ENCODE measurements at regions not wholly inside any gene's neighbourhood (a gene's known extent, or its start where the extent isn't known, plus 50 kb on each side); places are given as distances from the start of the nearest gene placed in this dataset.

GRCh38 chr16:60907645-60908044 is 1128.6 kb downstream of the CDH8 start:
- Histone ChIP-seq H3K9me3 (no peaks in the 10 kb centered on the region), H3K4me2 (no peak overlapping the region), H3K4me3 (no peak overlapping the region), H3K27ac (no peak overlapping the region), H3K4me1 (no peaks in the 10 kb centered on the region)
- CTCF ChIA-PET: no interaction called here
- no peak for TF ChIP-seq PHF8 (IDR thresholded peaks at IDR 0.05; ENCODE audit: borderline replicate concordance, low read depth)
- TF ChIP-seq EHF (CRISPR knock-in tag; IDR thresholded peaks at IDR 0.05): no peak
- TF ChIP-seq RFX5 (IDR thresholded peaks at IDR 0.05): no peak
- no peak for TF ChIP-seq POLR2AphosphoS2 (conservative IDR thresholded peaks at IDR 0.05; ENCODE audit: low read length)
- TF ChIP-seq FOXS1 (CRISPR knock-in tag; IDR thresholded peaks at IDR 0.05): no peak
- TF ChIP-seq ZC3H11A (IDR thresholded peaks at IDR 0.05): no peak
- TF ChIP-seq CBX2 (IDR thresholded peaks at IDR 0.05; ENCODE audit: borderline replicate concordance, low read depth): no peak
- TF ChIP-seq MAZ (IDR thresholded peaks at IDR 0.05; ENCODE audit: borderline replicate concordance, low read depth, low read length): no peak
- TF ChIP-seq HOXB5 (CRISPR knock-in tag; IDR thresholded peaks at IDR 0.05): no peak
- TF ChIP-seq MAX (IDR thresholded peaks at IDR 0.05): no peak
- POLR2A ChIA-PET: no interaction called here
- FAIRE-seq (no peak), DNase-seq (ENCODE audit: low read depth in 1 of 2, low spot score in 1 of 2) (no peak), ATAC-seq (no peak)
- WGBS (ENCODE audit: missing lambda C conversion rate): 12% methylated on average over 4 of the region's 4 CpGs

GRCh38 chr16:60905811-60906210 is 1130.4 kb downstream of the CDH8 start:
- WGBS (ENCODE audit: missing lambda C conversion rate): 20% methylated on average over 4 of the region's 4 CpGs
- no peak for FAIRE-seq
- no peaks in the 10 kb centered on the region for H3K9me3 ChIP-seq
- no peak overlapping the region for H3K27ac ChIP-seq
- H3K4me2 ChIP-seq: no peak overlapping the region
- no peaks in the 10 kb centered on the region for H3K4me1 ChIP-seq
- ATAC-seq: no peak
- no peak overlapping the region for H3K4me3 ChIP-seq
- POLR2A ChIA-PET: no interaction called here
- CTCF ChIA-PET: no interaction called here
- TF ChIP-seq HES2 (IDR thresholded peaks at IDR 0.05) (no peak), RCOR1 (IDR thresholded peaks at IDR 0.05; ENCODE audit: low read depth, low read length) (no peak), FOSL2 (IDR thresholded peaks at IDR 0.05) (no peak), FOSL2 (CRISPR knock-in tag; IDR thresholded peaks at IDR 0.05) (no peak), E2F6 (IDR thresholded peaks at IDR 0.05; ENCODE audit: borderline replicate concordance, low read depth) (no peak), BHLHE40 (IDR thresholded peaks at IDR 0.05; ENCODE audit: low read depth, low read length) (no peak), CBX8 (IDR thresholded peaks at IDR 0.05) (no peak), ATOH8 (CRISPR knock-in tag; IDR thresholded peaks at IDR 0.05; ENCODE audit: low read depth) (no peak), RFX5 (IDR thresholded peaks at IDR 0.05) (no peak), HOXB5 (CRISPR knock-in tag; IDR thresholded peaks at IDR 0.05) (no peak), ELK1 (IDR thresholded peaks at IDR 0.05; ENCODE audit: low read depth, low read length) (no peak), MAX (IDR thresholded peaks at IDR 0.05) (no peak), ZFP36 (IDR thresholded peaks at IDR 0.05; ENCODE audit: borderline replicate concordance, partially characterized antibody) (no peak), HEYL (CRISPR knock-in tag; IDR thresholded peaks at IDR 0.05) (no peak), CBX2 (IDR thresholded peaks at IDR 0.05; ENCODE audit: borderline replicate concordance, low read depth) (no peak), EHMT2 (IDR thresholded peaks at IDR 0.05; ENCODE audit: low read depth) (no peak), HOXA7 (CRISPR knock-in tag; IDR thresholded peaks at IDR 0.05) (no peak), CHD4 (IDR thresholded peaks at IDR 0.05; ENCODE audit: borderline replicate concordance) (no peak), GATA3 (IDR thresholded peaks at IDR 0.05; ENCODE audit: borderline replicate concordance) (no peak), PHF8 (IDR thresholded peaks at IDR 0.05; ENCODE audit: borderline replicate concordance, low read depth) (no peak), KDM5A (IDR thresholded peaks at IDR 0.05) (no peak)
- DNase-seq (ENCODE audit: low read depth in 1 of 2, low spot score in 1 of 2): no peak
